NCI-H2081 (cell line): ENCODE measurements at regions not wholly inside any gene's neighbourhood (a gene's known extent, or its start where the extent isn't known, plus 50 kb on each side); places are given as distances from the start of the nearest gene placed in this dataset.
"Not testable (repeated sequence)": the region's sequence is repeated elsewhere in the genome, so short reads cannot be mapped to it uniquely, and the experiment has no call there.

Experiments used
- DNase-seq, 2 experiments: peaks; one replicate each; lab custom pipeline; 2025; lab: John Stamatoyannopoulos, UW

- DNase-seq, result no peak
Observed at GRCh38 chr1:199786695-199787094, 240.8 kb upstream of the NR5A2 start.

- peak; percentile 28 to 71 for DNase-seq
Observed at GRCh38 chr1:199789141-199789540, 238.4 kb upstream of the NR5A2 start.

- DNase-seq, result no peak
Observed at GRCh38 chr1:199791495-199791894, 236.0 kb upstream of the NR5A2 start.

- no peak for DNase-seq
Observed at GRCh38 chr1:199792874-199793273, 234.6 kb upstream of the NR5A2 start.

- DNase-seq, result no peak
Observed at GRCh38 chr1:199794105-199794863, 233.2 kb upstream of the NR5A2 start.

GRCh38 chr1:199799116-199799515, 228.4 kb upstream of the NR5A2 start:
- DNase-seq, result no peak

- no peak for DNase-seq
Observed at GRCh38 chr1:199804526-199804925, 223.0 kb upstream of the NR5A2 start.

GRCh38 chr1:199808110-199808870, 219.2 kb upstream of the NR5A2 start:
- no peak for DNase-seq

- no peak for DNase-seq
Observed at GRCh38 chr1:199809311-199809710, 218.2 kb upstream of the NR5A2 start.

GRCh38 chr1:199811163-199811562, 216.3 kb upstream of the NR5A2 start:
- DNase-seq, result no peak

- DNase-seq, result no peak
Observed at GRCh38 chr1:199813198-199813597, 214.3 kb upstream of the NR5A2 start.

- no peak for DNase-seq
Observed at GRCh38 chr1:199815947-199816346, 211.6 kb upstream of the NR5A2 start.

GRCh38 chr1:199817266-199817665, 210.2 kb upstream of the NR5A2 start:
- DNase-seq, result no peak

GRCh38 chr1:199821029-199821779, 206.3 kb upstream of the NR5A2 start:
- DNase-seq, result peak; percentile 84 to 95

- no peak for DNase-seq
Observed at GRCh38 chr1:199832451-199832850, 195.1 kb upstream of the NR5A2 start.

- DNase-seq, result no peak
Observed at GRCh38 chr1:199834711-199835110, 192.8 kb upstream of the NR5A2 start.

GRCh38 chr1:199836430-199836829, 191.1 kb upstream of the NR5A2 start:
- DNase-seq, result no peak

GRCh38 chr1:199837321-199837720, 190.2 kb upstream of the NR5A2 start:
- no peak for DNase-seq

GRCh38 chr1:199839608-199840007, 187.9 kb upstream of the NR5A2 start:
- DNase-seq, result not testable (repeated sequence)

GRCh38 chr1:199843096-199843495, 184.4 kb upstream of the NR5A2 start:
- DNase-seq, result not testable (repeated sequence)

- no peak for DNase-seq
Observed at GRCh38 chr1:199843861-199844260, 183.6 kb upstream of the NR5A2 start.

- DNase-seq, result no peak
Observed at GRCh38 chr1:199847021-199847420, 180.5 kb upstream of the NR5A2 start.
